GM18873 (cell line): ENCODE measurements at regions not wholly inside any gene's neighbourhood (a gene's known extent, or its start where the extent isn't known, plus 50 kb on each side); places are given as distances from the start of the nearest gene placed in this dataset.
"Not testable (repeated sequence)": the region's sequence is repeated elsewhere in the genome, so short reads cannot be mapped to it uniquely, and the experiment has no call there.

Experiments
- ATAC-seq: cut with Tn5 transposase; IDR thresholded peaks from one replicate; pipeline ENCODE4 v1.9.1; 2021; ENCODE audit warnings: mild to moderate bottlenecking, moderate library complexity, moderate number of reproducible peaks; ENCODE audit not compliant: unreplicated experiment, low FRiP score

- ATAC-seq, result no peak
Observed at GRCh38 chr7:155395176-155395797, 62.6 kb upstream of the EN2 start.

GRCh38 chr7:155396661-155397060, 61.3 kb upstream of the EN2 start:
- ATAC-seq, result no peak

DNA sequence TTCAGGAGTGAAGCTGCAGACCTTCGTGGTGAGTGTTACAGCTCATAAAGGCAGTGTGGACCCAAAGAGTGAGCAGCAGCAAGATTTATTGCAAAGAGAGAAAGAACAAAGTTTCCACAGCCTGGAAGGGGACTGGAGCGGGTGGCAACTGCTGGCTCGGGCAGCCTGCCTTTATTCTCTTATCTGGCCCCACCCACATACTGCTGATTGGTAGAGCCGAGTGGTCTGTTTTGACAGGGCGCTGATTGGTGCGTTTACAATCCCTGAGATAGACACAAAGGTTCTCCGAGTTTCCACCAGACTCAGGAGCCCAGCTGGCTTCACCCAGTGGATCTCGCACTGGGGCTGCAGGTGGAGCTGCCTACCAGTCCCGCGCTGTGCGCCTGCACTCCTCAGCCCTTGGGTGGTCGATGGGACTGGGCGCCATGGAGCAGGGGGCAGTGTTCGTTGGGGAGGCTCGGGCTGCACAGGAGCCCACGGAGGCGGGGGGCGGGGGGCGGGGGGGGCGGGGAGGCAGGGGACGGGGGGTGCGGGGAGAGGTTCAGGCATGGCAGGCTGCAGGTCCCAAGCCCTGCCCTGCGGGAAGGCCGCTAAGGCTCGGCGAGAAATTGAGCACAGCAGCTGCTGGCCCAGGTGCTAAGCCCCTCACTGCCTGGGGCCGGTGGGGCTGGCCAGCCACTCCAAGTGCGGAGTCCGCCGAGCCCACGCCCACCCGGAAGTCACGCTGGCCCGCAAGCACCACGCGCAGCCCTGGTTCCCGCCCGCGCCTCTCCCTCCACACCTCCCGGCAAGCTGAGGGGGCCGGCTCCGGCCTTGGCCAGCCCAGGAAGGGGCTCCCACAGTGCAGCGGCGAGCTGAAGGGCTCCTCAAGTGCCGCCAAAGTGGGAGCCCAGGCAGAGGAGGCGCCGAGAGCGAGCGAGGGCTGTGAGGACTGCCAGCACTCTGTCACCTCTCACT, 59.9 kb upstream of the EN2 start:
- not testable (repeated sequence) for ATAC-seq

DNA sequence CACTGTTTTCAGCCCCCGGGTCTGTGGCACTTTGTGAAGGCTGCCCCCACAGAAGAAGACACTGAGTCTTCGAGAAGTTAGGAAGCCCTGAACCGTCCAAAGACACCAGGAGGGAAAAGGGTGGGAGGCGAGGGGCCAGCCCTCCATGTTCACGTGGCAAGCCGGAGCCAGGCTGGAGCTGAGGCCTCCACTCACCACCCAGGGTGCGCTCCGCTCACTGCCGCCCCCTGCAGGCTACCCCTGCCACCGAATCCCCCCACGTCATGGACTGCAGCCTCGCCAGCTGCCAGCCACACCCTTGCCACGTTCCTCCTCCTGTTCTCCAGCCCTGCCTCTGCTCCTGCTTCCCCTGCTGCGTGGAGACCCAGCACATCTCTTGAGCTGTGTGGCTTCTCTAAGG, 59.0 kb upstream of the EN2 start:
- ATAC-seq, result no peak

GRCh38 chr7:155399577-155399976, 58.4 kb upstream of the EN2 start:
- no peak for ATAC-seq

- ATAC-seq, result no peak
Observed at GRCh38 chr7:155401231-155401630, 56.7 kb upstream of the EN2 start.

DNA sequence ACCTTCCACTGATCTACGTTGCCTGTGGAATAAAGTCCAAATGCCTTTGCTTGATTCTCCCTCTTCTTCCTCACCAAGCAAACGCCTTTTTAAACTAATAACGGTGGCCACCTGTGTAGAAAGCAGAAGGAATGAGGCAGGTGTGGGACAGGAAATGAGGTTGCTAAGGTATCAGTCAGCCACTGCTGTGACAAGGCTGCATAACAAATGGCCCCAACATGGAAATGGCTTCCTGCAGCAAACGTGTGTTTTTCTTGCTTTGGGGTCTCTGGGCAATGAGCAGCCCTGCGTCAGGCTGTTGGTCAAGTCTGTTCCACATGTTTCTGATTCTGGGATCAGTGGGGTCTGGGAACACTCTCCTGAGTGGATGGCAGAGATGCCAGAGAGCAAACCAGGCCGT, 56.0 kb upstream of the EN2 start:
- no peak for ATAC-seq

GRCh38 chr7:155402941-155403340, 55.0 kb upstream of the EN2 start:
- ATAC-seq, result no peak

DNA sequence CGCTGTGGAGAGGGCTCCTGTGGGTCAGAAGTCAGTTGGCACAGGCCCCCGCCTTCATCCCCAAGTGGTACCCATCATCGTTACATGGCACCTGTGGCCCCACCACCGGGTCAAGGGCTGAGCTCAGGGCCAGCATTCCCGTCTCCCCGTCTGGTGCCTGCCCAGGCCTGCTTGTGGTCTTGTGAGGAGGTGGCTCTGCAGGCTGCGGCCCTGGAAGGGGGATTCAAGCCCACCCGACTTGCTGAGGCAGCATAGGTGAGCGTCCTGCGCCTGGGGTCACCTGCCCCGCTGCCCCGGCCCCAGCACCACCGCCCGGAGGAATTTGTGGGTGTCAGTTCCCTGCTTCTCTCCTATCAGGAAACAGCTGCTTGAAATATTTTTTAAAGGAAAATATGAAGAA, 53.0 kb upstream of the EN2 start:
- ATAC-seq, result no peak

DNA sequence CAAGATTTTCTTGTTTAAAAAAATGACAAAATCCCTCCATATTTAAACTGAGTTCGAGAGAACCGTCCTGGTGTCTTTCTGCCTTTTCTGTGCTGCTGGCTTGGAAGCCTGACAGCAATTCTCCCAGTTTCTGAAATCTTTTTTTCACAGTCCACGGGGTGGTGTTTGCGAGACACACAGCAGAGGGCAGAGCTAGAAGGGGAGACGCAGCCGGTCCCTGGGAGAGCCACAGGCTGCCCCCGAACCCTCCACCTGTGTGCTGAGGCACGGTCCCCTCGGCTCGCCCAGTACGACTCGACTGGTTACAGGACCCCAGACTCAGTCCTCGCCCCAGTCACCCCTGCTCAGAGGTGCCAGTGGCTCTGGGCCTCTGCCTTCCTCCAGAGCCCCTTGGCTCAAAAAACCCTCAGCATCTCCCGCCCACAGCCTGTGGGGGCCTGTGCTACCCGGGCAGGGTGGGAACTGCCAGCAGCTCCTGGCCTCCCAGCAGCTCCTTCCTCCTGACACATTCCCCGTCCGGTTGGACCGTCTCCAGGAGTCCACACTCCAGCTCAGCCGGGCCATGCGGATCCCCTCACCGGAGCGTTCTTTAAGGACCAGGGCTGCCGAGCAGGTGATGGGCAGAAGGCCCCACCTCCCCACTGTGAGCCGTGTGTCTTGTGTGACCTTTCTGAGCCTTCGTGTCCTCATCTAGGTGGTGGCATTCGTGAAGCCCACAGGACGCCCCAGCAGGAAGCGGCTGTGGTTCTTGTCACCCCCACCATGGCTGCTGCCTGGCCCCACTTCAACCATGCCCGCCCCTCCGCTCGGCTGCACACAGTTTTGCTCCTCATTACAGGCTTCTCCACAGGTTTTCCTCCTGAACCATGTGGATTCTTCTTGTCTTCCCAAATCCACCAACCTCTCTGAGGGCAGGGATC, 52.3 kb upstream of the EN2 start:
- no peak for ATAC-seq

DNA sequence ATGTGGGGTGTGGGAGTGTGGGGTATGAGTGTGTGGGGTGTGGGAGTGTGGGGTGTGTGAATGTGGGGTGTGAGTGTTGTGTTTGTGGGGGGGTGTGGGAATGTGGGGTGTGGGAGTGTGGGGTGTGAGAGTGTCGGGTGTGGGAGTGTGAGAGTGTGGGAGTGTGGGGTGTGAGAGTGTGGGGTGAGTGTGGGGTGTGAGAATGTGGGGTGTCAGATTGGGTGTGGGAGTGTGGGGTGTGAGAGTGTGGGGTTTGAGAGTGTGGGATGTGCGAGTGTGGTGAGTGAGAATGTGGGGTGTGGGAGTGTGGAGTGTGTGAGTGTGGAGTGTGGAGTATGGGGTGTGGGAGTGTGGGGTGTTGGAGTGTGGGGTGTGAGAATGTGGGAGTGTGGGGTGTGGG, 50.1 kb upstream of the EN2 start:
- no peak for ATAC-seq
